K562 (cell line): ENCODE measurements at regions not wholly inside any gene's neighbourhood (a gene's known extent, or its start where the extent isn't known, plus 50 kb on each side); places are given as distances from the start of the nearest gene placed in this dataset.

Experiments
- AFF4 ChIP-seq: sonication (generic); formaldehyde crosslinking; IDR thresholded peaks from 2 replicates; pipeline ENCODE4 v1.8.0; 2023; ENCODE audit warnings: mild to moderate bottlenecking, missing genetic modification reagents
- ATF3 ChIP-seq, 2 experiments: fragments of 450-650 bp in 1 of 2; sonication (generic) in 1 of 2; formaldehyde crosslinking in 1 of 2; IDR thresholded peaks in 1 of 2; conservative IDR thresholded peaks in 1 of 2; 2 replicates each; pipeline versions ENCODE4 v1.6.1 to v1.8.1; 2016 to 2023; ENCODE audit warnings: mild to moderate bottlenecking in 2 of 2, moderate library complexity in 2 of 2, inconsistent platforms in 1 of 2, missing genetic modification reagents in 1 of 2
- BHLHE40 ChIP-seq: IDR thresholded peaks from 2 replicates; pipeline ENCODE4 v1.6.1; 2011; ENCODE audit warnings: low read length, improper control_type of control experiment
- ELK1 ChIP-seq: sonication (generic); formaldehyde crosslinking; IDR thresholded peaks from 2 replicates; pipeline ENCODE4 v1.8.1; 2022; ENCODE audit warnings: missing genetic modification reagents
- ETV5 ChIP-seq: sonication (generic); formaldehyde crosslinking; IDR thresholded peaks from 2 replicates; pipeline ENCODE4 v1.4.0; 2020; ENCODE audit warnings: low read depth, mild to moderate bottlenecking, missing genetic modification reagents
- FOXK1 ChIP-seq: sonication (generic); formaldehyde crosslinking; IDR thresholded peaks from 2 replicates; pipeline ENCODE4 v1.8.0; 2022; ENCODE audit warnings: missing genetic modification reagents, mild to moderate bottlenecking, borderline replicate concordance
- FOXO4 ChIP-seq: fragments of 450-650 bp; formaldehyde crosslinking; IDR thresholded peaks from 2 replicates; pipeline ENCODE4 v1.4.0; 2020; ENCODE audit warnings: mild to moderate bottlenecking, moderate library complexity
- HLTF ChIP-seq: fragments of 450-650 bp; IDR thresholded peaks from 2 replicates; pipeline ENCODE4 v1.6.1; 2016
- MAFG ChIP-seq: fragments of 450-650 bp; conservative IDR thresholded peaks from 2 replicates; pipeline ENCODE4 v1.6.1; 2016; ENCODE audit warnings: missing genetic modification characterization, missing compliant biosample characterization
- MAX ChIP-seq: sonication (generic); formaldehyde crosslinking; IDR thresholded peaks from 2 replicates; pipeline ENCODE4 v1.9.0; 2022; ENCODE audit warnings: mild to moderate bottlenecking, missing genetic modification reagents
- RREB1 ChIP-seq: fragments of 250-450 bp; sonication (Bioruptor Pico); IDR thresholded peaks from 2 replicates; pipeline ENCODE4 v1.4.0; 2020
- ZNF124 ChIP-seq: sonication (generic); formaldehyde crosslinking; IDR thresholded peaks from 2 replicates; pipeline ENCODE4 v1.8.1; 2022; ENCODE audit warnings: missing genetic modification reagents
- ZNF133 ChIP-seq: fragments of 250-450 bp; sonication (Bioruptor Pico); IDR thresholded peaks from 2 replicates; pipeline ENCODE4 v1.4.0; 2020; ENCODE audit warnings: mild to moderate bottlenecking

GRCh38 chr12:40439771-40440492 is 215.1 kb downstream of the LRRK2 start (continued):
- TF ChIP-seq RREB1 (no peak), AFF4 (CRISPR knock-in tag) (no peak), MAFG (peak; percentile 80), MAX (CRISPR knock-in tag) (no peak), FOXO4 (CRISPR knock-in tag) (no peak), BHLHE40 (no peak), HLTF (no peak), ELK1 (CRISPR knock-in tag) (no peak), ZNF133 (CRISPR knock-in tag) (no peak), ETV5 (peak; percentile 50; the same call in 1 of the 2 replicates), ATF3 (IDR thresholded peaks at IDR 0.05) (peak; percentile 15; the same call in 1 of the 2 replicates), ATF3 (CRISPR knock-in tag; conservative IDR thresholded peaks at IDR 0.05) (no peak), ZNF124 (CRISPR knock-in tag) (no peak), FOXK1 (no peak)
